Spinal cord (tissue), 9 donors: ENCODE measurements at regions not wholly inside any gene's neighbourhood (a gene's known extent, or its start where the extent isn't known, plus 50 kb on each side); places are given as distances from the start of the nearest gene placed in this dataset.
"Not testable (repeated sequence)": the region's sequence is repeated elsewhere in the genome, so short reads cannot be mapped to it uniquely, and the experiment has no call there.

Experiments used
- DNase-seq, 6 donors: peaks; one replicate each; pipeline versions ENCODE4 v3.0.0 to v3.0.0-alpha.2; 2013 to 2015; ENCODE audit warnings: low spot score in 6 of 6, low read depth in 4 of 6
- H3K27ac ChIP-seq: one replicate; pipeline ENCODE4 v1.5.1; 2013; ENCODE audit warnings: low read depth, low read length, control low read depth
- H3K27me3 ChIP-seq: one replicate; pipeline ENCODE4 v1.6.1; 2013; ENCODE audit warnings: low read length; ENCODE audit not compliant: control insufficient read depth, insufficient read depth
- H3K36me3 ChIP-seq: one replicate; pipeline ENCODE4 v1.6.1; 2013; ENCODE audit warnings: low read length; ENCODE audit not compliant: control insufficient read depth, insufficient read depth
- H3K4me1 ChIP-seq: one replicate; pipeline ENCODE4 v1.6.1; 2013; ENCODE audit warnings: low read length; ENCODE audit not compliant: control insufficient read depth, insufficient read depth
- H3K4me3 ChIP-seq: one replicate; pipeline ENCODE4 v1.5.1; 2013; ENCODE audit warnings: low read depth, low read length, control low read depth
- H3K9me3 ChIP-seq: one replicate; pipeline ENCODE4 v1.6.1; 2013; ENCODE audit warnings: low read length; ENCODE audit not compliant: control insufficient read depth, insufficient read depth
- WGBS: methylation state at CpG from one replicate; pipeline ENCODE4 v1.1.5; 2013; ENCODE audit warnings: missing lambda C conversion rate; ENCODE audit not compliant: insufficient coverage; 5-methylcytosine and 5-hydroxymethylcytosine counted together
- donor health status: healthy.

DNA sequence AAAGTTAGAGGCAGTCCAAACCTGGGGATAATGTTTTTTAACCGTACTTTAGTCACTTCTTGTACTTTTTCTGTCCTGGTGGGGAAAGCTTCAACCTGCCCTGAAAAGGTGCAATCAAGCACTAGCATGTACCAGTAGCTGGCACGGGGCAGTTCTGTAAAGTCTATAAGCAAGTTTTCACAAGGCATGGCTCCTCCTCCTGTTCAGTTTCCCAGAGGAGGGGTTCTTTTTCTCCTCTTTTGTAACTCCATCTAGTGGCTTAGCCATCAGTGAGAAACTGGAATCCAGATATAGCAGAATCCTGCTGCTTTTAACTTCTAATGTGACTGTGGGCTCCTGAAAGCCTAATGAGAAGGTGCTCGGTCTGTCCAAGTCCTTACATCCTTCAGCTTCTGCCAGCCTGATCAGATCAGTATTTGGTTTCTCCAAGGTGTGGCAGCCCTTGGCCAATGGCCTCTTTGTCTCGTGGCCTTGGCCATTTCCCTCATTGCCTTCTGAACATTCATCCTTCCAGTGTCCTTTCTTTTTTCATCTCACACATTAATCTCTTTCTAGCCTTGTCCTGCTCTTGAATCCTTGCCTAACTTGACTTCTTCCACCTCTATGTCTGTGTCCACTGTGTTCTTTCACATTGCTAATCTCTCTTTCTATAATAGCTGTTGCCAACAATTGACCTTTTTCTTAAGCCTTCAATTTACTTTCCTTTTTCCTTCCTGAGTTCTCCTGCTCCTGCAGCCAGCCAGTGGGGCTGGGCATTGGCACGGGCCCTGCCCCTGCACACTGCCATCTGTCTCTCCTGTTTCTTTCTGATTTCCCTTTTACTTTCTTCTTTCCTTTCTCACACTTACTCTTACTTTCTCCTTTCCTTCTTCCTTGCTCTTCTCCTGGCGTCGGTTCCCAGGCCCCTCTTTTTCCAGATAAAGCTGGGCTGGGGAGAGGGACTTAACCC is 222.0 kb upstream of the SYNCRIP start:
- DNase-seq, result peak in 1 of 6 donors; percentile 10
- WGBS, result 47% methylated on average over 4 of the region's 7 CpGs
- H3K27me3 ChIP-seq, result no peaks in the 10 kb centered on the region
- H3K9me3 ChIP-seq, result no peaks in the 10 kb centered on the region
- peaks cover 7% of the 10 kb centered on the region for H3K4me1 ChIP-seq
- H3K36me3 ChIP-seq, result no peaks in the 10 kb centered on the region
- H3K27ac ChIP-seq, result peak overlapping the region; percentile 21
- H3K4me3 ChIP-seq, result no peak overlapping the region

DNA sequence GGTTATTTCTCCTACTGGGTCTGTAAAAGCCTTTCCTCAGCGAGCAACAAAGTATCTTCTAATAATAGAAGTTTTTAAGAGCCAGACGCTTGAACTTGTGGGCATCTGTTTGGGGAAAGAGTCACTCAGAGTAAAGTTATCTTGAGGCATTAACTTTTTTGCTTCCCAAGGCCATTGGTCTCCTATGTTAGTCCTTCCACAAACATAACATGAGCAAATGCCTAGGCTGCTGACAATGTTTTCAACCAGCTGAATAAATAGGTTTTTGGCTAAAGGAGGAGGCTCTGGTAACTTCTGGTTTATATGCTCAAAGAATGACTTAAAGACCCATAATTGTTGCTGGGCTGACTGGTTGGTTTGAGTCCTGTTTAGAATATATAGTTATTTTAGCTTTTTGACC is 213.5 kb upstream of the SYNCRIP start:
- WGBS, result 80% methylated on average over 1 of the region's 2 CpGs
- H3K27me3 ChIP-seq, result no peaks in the 10 kb centered on the region

DNA sequence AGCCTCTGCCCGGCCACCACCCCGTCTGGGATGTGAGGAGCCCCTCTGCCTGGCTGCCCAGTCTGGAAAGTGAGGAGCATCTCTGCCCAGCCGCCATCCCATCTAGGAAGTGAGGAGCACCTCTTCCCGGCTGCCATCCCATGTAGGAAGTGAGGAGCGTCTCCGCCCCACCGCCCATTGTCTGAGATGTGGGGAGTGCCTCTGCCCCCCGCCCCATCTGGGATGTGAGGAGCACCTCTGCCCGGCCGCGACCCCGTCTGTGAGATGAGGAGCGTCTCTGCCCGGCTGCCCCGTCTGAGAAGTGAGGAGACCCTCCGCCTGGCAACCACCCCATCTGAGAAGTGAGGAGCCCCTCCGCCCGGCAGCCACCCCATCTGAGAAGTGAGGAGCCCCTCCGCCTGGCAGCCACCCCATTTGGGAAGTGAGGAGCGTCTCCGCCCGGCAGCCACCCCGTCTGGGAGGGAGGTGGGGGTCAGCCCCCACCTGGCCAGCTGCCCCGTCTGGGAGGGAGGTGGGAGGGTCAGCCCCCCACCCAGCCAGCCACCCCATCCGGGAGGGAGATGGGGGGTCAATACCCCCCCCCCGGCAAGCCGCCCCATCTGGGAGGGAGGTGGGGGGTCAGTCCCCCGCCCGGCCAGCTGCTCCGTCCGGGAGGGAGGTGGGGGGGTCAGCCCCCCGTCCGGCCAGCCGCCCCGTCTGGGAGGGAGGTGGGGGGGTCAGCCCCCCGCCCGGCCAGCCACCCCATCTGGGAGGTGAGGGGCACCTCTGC is 195.8 kb upstream of the SYNCRIP start:
- H3K27me3 ChIP-seq, H3K36me3 ChIP-seq, H3K9me3 ChIP-seq, DNase-seq, H3K4me1 ChIP-seq, H3K27ac ChIP-seq, H3K4me3 ChIP-seq: not testable (repeated sequence)
- 90% methylated on average over 15 of the region's 37 CpGs for WGBS

More for the DNA sequence above, 213.5 kb upstream of the SYNCRIP start:
- no peak for DNase-seq
- H3K4me3 ChIP-seq, result no peak overlapping the region
- H3K27ac ChIP-seq, result no peak overlapping the region
- no peaks in the 10 kb centered on the region for H3K36me3 ChIP-seq
- no peaks in the 10 kb centered on the region for H3K9me3 ChIP-seq
- no peaks in the 10 kb centered on the region for H3K4me1 ChIP-seq

DNA sequence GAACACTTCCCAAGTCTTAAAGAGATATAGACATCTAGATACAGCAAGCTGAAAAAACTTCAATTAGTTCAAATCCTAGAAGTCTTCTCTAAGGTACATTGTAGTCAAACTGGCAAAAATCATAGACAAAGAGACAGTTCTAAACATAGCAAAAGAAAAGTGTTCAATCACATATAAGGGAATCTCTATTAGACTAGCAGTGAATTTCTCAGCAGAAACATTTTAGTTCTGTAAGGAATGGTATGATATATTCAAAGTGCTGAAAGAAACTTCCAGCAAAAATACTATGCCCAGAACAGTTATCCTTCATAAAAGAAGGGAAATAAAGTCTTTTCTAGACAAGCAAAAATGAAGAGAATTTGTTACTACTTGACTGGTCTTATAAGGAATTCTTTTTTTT is 186.3 kb upstream of the SYNCRIP start:
- Histone ChIP-seq H3K9me3 (peaks cover 8% of the 10 kb centered on the region), H3K4me3 (no peak overlapping the region), H3K4me1 (no peaks in the 10 kb centered on the region), H3K36me3 (no peaks in the 10 kb centered on the region), H3K27ac (no peak overlapping the region), H3K27me3 (no peaks in the 10 kb centered on the region)
- no peak for DNase-seq

DNA sequence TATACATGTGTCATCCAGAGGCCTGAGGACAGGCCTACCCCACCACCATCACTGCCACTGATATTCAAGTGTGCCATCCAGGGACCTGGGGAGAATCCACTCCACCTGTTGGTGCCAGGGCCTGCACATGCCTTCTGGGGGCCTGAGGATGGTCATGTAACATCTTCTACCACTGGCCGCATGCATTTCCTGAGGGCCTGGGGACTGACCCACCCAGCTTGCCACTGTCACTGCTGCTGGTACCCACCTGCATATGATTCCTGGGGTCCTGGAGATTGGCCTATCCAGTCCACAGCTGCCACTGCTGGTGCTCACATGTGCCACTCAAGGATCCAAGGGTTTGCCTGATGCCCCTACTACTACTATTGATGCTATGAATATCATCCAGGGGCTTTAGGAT is 184.3 kb upstream of the SYNCRIP start:
- H3K4me3 ChIP-seq, result no peak overlapping the region
- H3K27me3 ChIP-seq, result no peaks in the 10 kb centered on the region
- peaks cover 10% of the 10 kb centered on the region for H3K9me3 ChIP-seq
- no peak for DNase-seq
- no peak overlapping the region for H3K27ac ChIP-seq
- H3K4me1 ChIP-seq, result no peaks in the 10 kb centered on the region
- H3K36me3 ChIP-seq, result no peaks in the 10 kb centered on the region
- 100% methylated on average over 1 of the region's 1 CpG for WGBS

DNA sequence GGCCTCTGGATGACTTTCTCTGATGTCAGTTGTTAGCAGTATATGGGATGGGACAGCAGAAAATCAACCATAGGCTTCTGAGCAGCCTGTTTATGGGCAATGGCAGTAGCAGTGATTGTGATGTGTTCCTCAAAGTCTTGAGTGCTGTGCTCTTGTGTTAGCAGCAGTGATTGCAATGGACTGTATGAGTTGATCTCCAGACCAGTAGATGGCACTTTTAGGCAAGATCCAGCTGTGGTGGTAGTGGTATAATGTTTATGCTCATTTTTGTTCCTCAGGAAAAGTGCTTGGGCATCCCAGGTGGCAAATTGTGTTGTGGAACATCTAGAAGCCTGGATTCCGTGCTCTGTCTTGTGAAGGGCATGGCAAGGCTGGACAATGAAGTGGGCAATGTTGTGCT is 181.6 kb upstream of the SYNCRIP start:
- H3K4me3 ChIP-seq, result no peak overlapping the region
- H3K4me1 ChIP-seq, result no peaks in the 10 kb centered on the region
- no peaks in the 10 kb centered on the region for H3K36me3 ChIP-seq
- 67% methylated on average over 1 of the region's 1 CpG for WGBS
- no peaks in the 10 kb centered on the region for H3K27me3 ChIP-seq
- H3K27ac ChIP-seq, result no peak overlapping the region
- DNase-seq, result no peak
- H3K9me3 ChIP-seq, result peaks cover 10% of the 10 kb centered on the region

DNA sequence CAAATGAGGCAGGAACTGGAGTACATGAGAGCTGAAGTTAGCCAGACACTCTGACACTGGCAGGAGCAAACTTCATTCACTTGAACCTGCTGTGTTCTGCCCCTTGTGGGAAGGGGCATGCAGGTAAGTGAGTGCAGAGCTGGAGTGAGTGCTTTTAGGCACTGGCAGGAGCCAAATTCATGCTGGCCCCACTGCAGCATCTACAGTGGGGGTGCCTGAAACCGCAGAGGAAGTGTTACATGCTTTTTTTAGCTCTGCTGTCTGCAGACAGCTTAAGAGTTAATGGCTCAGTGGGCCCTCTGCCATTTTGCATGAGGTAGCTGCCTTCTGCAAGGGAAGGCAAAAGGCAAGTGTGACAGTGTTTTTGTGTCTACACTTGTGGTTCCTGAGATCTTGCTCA is 167.9 kb upstream of the SYNCRIP start:
- Histone ChIP-seq H3K27me3 (no peaks in the 10 kb centered on the region), H3K4me3 (no peak overlapping the region), H3K36me3 (no peaks in the 10 kb centered on the region), H3K9me3 (peaks cover 3% of the 10 kb centered on the region), H3K27ac (no peak overlapping the region), H3K4me1 (no peaks in the 10 kb centered on the region)
- no peak for DNase-seq
- 71% methylated on average over 1 of the region's 1 CpG for WGBS

DNA sequence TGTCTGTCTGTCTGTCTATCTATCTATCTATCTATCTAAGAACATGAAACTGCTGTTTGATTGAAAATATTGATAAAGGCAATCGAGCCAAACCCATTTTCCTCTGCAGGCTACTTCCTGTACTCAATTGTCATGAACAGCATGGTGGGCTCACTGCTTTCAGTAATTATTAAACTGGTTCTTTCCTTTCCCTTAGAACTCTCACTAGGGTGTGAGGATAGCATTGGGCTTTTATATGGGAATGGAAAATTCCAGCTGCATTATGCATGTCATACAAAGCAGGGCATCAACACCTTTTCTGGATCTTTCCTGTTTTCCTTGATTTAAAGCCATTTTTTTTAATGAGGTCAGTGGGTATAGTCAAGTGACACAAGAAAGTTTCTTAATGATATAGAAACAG is 161.0 kb upstream of the SYNCRIP start:
- H3K9me3 ChIP-seq, result peaks cover 2% of the 10 kb centered on the region
- no peak overlapping the region for H3K4me3 ChIP-seq
- H3K36me3 ChIP-seq, result no peaks in the 10 kb centered on the region
- no peak for DNase-seq
- H3K27ac ChIP-seq, result no peak overlapping the region
- no CpG with 5 or more reads among the region's 1 CpG for WGBS
- H3K27me3 ChIP-seq, result no peaks in the 10 kb centered on the region
- no peaks in the 10 kb centered on the region for H3K4me1 ChIP-seq

DNA sequence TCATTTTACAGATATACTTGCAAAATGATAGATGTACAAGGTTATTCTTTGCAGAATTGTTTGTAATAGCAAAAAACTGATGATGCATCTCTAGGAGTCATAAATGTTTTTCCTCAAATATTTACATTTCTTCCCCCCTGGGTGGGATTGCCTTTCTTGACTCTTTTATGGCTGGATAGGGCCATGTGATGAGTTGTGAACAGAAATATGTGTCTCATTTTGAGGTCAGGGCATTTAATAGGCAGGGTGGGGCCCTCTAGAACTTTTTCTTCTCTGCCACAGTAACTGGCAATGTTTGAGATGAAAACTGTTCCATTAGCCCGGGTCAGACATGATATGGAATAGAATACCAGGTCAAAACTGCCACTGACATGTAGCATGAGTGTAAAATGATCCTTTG is 159.5 kb upstream of the SYNCRIP start:
- Histone ChIP-seq H3K27me3 (no peaks in the 10 kb centered on the region), H3K27ac (no peak overlapping the region), H3K36me3 (no peaks in the 10 kb centered on the region), H3K9me3 (no peaks in the 10 kb centered on the region), H3K4me3 (no peak overlapping the region), H3K4me1 (no peaks in the 10 kb centered on the region)
- no CpG with 5 or more reads among the region's 1 CpG for whole genome bisulfite sequencing
- no peak for DNase-seq
